ENCODE measurements at regions not wholly inside any gene's neighbourhood (a gene's known extent, or its start where the extent isn't known, plus 50 kb on each side); places are given as distances from the start of the nearest gene placed in this dataset.

DNA sequence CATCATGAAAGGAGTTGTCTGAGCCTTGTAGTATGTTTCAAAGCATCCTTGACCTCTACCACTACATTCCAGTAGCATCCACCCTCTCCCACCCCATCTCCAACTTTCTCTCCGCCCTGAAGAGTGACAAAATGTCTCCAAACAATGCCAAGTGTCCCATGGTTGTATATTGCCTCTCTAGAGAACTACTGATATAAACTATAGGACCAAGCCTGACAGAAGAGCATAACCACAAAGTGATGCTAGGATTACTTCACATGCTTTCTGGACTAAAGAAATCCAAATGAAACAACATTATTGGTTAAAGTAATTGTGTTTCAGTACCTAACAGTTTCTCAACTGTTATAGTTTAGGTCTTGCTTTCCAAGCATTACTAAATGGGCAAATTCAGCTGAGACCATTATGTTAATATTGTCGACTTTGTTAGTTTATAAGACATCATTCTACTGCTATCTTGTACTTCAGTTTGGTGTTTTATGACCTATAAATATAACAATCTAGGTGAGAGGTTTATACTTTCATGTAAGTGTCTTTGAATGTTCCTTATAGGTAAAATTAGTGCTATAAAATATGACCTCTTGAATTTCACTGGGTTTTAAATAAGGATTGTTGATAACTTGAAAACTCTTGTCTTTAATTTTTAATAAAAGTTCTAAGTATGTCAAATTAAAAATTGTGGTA, 117.4 kb downstream of the SUCNR1 start:
- DNase-seq (ENCODE audit: extremely low read depth, low read depth): no peak

DNA sequence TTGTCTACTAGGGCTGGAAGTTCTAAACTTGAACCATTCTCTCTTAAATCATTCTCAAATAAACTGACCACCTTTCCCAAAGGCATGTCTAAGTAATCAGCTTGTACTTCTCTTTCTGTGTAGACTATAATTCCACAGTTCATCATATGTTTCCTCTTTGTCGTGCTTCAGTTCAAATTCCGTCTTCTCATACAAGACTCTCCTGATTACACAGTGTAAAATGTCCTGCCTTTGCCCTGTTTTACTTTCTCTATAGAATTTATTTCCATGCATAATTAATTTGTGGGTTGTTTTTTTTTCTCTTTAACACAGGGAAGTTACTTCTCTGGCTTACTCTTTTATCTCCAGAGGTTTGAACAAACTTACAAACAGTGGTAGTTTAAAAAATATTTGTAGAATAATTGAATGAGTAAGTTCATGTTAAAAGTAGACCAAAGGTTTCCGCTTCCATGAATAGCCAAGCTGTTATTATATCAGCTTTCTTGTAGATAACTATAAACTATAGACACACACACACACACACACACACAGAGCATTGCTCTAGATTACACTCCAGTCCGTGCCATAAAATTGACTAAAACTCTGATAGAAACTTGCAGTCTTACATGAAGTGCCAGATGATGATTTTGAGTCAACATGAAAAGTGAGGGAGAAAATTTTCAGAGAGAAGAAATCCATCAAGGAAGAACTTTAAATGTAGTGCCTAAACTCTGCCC, 119.0 kb downstream of the SUCNR1 start:
- no peak for DNase-seq (ENCODE audit: extremely low read depth, low read depth)

DNA sequence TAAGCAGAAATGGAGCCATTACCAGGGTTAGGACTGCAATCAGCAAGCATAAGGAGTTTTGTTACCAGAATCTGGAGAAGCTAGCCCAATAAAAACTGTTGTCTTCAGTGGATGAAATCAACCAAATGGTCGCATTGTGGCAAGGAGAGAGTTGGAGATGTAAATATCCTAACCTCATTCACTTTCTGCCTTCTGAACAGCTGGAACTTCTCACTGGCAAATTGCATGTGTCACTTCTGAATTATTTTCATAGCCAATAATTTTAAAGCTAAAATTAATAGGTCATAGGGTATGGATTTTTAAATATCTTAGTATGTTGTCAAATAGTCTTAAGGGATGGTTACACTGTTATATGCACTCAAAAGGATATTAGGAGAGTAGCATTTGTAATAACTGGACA, 121.6 kb downstream of the SUCNR1 start:
- DNase-seq (ENCODE audit: extremely low read depth, low read depth): no peak

DNA sequence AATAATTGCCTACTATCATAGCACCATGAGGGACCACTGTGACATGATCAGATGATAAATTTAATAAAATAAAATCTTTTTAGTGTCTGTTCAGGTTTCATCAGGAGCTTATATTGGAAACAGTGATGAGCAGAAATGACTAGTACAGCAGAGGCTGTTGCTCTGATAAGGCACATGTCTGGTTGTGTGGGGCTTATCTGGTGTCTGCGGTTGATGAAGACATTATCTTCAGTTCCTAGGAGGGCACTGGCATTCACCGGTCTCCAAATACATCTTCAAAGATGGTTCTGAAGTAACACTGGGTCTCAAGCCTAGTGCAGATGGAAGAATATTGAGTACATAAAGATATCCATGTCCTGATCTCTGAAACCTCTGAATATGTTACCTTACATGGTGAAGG, 125.3 kb downstream of the SUCNR1 start:
- no peak for DNase-seq (ENCODE audit: extremely low read depth, low read depth)

DNA sequence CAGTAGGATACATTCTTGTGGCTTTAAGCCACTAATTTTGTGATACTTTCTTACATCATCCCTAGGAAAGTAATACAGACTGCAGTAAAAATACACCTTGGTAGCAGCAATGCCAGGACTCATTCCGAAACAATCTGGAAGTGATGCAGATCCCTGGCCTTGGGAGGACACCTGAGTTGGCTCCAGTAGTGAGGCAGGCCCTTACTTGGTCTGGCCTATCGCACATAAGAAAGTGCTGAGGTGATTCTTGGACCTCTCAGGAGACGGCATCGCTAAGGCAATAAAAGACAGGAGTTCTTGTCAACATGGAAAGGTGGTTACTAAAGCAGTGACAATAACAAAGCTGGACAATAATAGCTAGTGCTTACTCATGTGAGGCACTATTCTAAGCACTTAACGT, 126.5 kb downstream of the SUCNR1 start:
- DNase-seq (ENCODE audit: extremely low read depth, low read depth): no peak

DNA sequence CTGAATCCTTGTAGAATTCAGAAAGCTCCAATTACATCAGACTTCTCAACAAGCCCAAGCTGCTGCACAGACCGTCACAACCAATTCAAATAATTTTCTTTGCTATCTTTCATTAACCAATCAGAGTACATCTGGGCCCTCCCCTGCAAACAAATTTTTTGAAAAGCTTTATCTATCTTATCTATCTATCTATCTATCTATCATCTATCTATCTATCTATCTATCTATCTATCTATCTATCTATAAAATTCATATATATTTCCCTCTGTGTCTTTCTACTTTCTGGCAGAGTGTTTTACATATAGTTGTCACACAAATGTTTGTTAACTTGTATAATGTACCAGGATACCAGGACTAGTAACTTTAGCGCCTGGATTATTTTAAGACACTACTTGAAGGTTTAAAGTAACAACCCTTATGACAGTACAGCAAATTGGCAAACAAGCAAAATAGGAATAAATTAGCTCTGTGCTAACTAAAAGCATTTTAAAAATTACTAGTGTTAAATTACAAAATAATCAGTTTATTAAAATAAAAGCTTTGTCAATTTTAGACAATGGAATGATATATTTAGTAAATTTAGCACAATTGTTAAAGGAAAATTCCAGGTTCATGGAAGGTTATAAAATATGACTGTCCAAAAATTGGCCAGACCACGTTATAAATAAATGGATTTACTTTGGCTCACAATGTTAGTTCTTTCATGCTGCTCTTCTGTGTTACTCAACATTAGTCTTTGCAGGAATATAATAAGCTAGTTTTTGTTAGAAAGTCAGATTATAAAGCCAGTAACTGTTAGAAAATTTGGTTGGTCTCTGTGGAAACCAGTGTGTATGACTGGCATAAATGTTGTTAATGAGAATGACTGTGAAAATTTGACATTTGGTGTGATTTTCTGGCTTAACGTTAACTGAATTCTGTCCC, 138.6 kb downstream of the SUCNR1 start:
- no peak for DNase-seq (ENCODE audit: extremely low read depth, low read depth)

DNA sequence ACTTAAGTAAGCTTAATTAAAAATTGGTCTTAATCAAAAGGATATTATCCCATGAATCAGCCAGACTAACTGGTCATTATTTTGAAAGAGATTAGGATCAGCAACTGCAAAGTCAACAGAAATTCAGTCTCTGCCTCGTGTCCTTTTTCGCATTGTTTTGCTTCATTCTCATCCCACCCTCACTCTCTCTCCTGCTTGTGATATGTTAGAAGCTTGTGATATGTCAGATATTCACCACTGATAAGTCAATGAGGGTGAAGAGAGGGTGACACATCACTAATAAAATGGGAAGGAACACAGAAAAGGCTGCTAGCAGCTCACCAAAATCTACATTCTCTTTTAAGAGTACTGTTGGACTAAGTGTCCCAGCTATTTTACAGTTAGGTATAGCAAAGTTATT, 146.1 kb downstream of the SUCNR1 start:
- DNase-seq (ENCODE audit: extremely low read depth, low read depth): no peak

DNA sequence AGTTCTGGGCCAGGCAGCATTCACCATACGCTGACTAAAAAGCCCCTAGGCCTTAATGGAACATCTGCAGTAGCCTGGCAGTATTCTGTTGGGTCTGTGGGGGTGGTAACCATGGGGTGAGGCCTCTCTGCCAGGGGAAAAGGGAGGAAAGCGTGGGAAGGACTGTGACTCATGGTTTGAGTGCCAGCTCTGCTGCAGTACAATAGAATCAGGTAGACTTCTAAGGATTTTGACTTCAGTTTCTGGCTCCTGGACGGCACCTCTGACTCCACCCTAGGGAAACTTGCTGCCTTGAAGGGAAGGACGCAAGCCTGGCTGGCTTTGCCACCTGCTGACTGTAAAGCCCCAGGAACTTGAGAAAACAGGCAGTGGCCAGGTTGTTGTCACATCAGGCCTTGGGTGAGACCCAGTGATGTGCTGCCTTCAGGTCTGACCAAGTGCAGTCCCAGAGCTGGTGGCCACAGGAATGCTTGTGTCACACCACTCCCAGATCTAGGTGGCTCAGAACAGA, 148.6 kb downstream of the SUCNR1 start:
- DNase-seq (ENCODE audit: extremely low read depth, low read depth): no peak

DNA sequence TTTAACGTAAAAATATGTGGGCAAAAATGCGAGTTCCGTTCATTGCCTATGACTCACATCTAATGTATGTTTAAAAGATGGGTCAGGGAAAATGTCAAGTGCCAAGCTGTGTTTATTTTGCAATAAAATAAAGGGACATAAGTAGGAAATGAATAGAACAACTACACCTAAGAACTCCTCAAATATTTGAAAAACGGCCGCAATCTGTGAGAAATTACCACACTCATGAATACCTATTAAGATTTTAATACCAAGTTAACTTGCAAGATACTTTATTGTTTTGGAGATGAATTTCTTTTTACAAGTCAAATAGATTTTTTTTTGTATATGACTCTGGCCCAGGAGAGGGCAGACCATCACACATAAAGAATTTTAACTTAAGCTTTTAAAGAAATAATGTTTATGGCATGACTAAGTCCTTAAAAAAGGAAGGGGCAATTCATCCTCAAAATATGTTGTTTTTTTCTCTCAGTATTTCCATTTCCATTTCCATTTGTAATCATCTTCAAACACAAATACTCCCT, 152.7 kb downstream of the SUCNR1 start:
- peak; percentile 32 for DNase-seq (ENCODE audit: extremely low read depth, low read depth)

DNA sequence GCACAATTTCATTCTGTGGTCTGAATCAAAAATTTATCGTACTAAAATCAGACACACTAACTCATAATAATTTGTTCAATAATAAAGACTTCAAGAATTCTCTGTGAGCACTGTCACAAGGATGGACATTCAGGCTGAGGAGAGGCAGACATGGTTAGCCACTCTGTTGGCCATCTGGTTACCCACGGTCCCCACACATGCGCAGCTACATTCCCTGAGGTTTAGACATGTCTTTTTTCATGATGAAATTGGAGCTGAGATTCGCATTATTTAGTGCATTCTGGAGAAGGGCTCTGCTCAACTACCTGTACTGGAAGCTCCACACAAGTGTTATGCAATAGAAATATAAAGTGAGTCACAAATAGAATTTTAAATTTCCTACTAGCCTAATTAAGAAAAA, 156.9 kb downstream of the SUCNR1 start:
- no peak for DNase-seq (ENCODE audit: extremely low read depth, low read depth)

DNA sequence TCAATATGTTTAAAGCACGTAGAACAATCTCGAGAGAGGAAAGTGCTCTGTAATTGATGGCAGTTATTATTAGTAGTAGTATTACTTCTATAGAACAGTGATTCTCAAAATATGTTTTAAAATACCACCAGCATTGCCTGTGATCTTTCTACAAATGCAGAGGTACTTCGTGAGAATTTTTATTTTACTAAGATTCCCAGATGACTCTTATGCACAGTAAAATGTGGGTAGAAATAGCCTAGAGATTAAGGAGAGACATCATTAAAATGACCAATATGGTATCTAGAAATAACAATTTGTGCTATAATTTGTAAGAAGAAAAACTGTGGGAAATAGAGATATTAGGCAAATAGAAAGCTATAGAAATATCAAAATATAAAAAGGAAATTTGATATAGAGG, 157.9 kb downstream of the SUCNR1 start:
- DNase-seq (ENCODE audit: extremely low read depth, low read depth): no peak

DNA sequence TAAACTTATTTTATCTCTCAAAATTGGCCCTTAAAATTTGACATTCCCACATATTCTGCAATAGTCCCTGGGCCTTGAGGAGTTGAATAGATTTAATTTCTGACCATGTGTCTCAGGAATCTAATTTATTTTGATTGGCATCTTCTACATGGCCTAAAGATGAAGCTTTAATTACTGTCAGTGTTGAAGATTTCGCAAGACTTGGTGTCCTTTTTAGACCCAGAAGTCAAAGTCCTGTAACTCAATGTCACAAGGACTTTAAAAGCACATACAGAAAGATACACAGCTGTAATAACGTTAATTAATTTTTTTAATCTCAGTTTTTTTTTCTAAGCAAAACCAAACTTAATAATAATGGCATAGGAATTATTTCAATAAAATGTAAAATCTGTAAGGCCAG, 163.9 kb downstream of the SUCNR1 start:
- DNase-seq (ENCODE audit: extremely low read depth, low read depth): no peak

DNA sequence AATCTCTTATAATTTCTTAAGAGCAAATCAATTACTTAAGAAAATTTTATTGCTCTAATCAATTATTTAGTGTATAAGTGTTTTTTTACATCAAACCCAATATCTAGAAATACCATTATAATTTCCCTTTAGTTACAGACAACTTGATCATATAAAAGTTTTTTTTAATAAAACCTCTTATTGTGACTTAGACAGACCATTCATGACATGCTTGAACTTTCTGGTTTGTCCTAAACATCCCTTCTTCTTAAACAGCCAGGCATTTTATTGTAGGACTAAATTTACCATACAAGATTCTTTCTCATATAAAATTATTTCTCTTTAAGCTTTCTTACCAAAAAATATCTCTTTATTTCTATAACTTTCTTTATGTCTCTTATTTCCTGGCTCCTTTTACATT, 164.5 kb downstream of the SUCNR1 start:
- no peak for DNase-seq (ENCODE audit: extremely low read depth, low read depth)

DNA sequence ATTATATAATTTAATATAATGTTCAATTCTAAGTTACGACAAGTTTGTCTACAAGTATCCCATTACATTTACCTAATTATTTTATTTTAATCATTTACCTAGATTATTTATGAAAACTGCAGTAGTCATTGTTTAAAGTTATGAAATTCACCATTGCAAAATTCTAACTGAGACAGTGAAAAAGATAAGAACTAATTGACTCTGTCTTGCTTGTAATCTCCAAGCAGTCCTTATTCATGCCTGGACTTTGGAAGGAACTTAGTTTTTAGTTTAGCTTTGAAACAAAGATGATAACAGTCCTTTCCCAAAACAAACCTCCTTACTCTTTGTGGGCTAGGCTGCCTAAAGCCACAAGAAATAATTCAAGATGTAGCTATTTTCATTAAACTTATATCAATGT, 165.0 kb downstream of the SUCNR1 start:
- DNase-seq (ENCODE audit: extremely low read depth, low read depth): no peak

DNA sequence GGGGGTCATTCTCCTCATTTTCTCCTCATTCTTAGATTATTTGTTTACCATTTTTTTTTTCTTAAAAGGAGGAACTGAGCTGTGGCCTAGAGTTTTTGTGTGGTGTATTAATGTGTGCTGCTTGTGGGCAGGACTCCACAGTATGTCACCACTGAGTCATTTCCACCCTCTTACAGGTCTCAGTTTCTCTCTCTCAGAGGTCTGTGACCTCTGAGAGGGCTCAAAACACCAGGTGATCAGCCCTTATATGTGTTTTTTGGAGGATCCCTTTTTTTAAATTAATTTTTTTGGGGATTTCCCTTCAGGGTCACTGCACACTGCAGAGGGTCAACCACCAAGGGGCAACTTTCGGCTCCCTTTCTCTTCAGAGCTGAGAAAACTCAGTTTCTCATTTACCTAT, 166.4 kb downstream of the SUCNR1 start:
- no peak for DNase-seq (ENCODE audit: extremely low read depth, low read depth)

DNA sequence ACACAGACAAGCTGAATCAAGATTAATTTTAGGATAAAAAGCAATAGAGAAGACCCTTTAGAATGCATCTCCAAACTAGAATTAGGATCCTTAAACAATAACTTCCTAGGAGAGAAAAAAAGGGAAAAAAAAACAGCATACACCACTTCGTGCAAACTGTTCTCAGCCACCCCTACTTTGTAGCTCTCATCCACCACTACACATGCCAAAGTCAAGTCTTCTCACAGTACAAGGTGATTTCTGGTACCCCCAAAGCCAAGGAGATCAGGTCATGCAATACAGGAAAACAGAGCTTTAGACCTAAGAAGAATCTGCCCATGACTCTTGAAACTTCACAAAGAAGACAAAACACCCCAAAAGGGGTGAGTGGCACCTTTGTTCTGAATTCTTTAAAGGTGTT, 166.9 kb downstream of the SUCNR1 start:
- no peak for DNase-seq (ENCODE audit: extremely low read depth, low read depth)

DNA sequence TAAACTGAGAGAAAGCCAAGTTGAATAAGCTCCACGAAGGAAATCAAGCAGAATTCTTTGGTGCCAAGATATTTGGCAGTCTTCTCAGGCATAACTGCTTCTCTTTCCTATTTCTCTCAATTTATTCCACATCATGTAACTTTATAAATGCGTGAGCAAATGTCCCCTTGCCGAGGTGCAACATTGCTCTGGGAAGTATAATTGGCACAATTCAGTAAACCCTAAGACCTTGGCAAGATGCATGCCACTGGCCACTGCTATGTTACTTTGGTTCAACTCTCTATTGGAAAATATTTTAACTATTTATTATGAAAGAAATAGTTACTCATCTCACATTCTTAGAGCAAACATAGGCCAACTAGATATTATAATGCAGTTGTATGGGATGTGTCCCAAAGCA, 170.2 kb downstream of the SUCNR1 start:
- no peak for DNase-seq (ENCODE audit: extremely low read depth, low read depth)

DNA sequence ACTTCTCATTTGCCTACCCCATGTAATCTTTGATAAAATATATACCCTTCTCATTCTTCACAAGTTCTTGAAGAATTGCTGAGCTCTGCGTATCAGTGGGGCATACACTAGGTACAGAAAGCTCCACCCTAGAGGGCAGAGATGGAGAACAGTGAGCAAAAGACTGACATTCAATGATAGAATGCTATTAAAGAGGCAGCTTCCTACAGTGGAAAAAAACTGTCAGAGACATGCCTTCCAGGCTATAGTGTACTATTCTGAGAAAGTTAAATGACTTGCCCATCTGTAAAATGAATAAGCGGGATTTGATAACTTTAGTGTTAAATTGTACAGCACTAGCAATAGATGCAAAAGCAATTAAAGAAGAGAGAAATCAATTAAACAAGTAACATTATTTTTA, 172.8 kb downstream of the SUCNR1 start:
- no peak for DNase-seq (ENCODE audit: extremely low read depth, low read depth)

DNA sequence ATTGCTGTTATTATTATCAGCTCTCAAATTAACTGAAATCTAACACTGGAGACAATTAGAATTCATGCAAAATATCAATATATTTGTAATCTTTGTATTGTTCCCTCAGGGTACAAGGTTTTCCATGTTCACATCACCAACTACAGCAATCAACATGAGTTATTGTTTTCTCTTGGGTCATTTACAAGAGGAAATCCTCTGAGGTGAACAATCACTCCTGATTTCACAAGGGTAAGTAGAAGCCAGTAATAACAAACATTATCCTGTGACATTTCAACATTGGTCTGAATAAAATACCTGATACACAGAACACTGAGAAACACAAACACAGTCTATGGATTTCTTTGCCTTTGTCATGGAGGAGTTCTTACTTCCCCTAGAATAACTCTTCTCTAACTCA, 174.0 kb downstream of the SUCNR1 start:
- DNase-seq (ENCODE audit: extremely low read depth, low read depth): peak; percentile 36

DNA sequence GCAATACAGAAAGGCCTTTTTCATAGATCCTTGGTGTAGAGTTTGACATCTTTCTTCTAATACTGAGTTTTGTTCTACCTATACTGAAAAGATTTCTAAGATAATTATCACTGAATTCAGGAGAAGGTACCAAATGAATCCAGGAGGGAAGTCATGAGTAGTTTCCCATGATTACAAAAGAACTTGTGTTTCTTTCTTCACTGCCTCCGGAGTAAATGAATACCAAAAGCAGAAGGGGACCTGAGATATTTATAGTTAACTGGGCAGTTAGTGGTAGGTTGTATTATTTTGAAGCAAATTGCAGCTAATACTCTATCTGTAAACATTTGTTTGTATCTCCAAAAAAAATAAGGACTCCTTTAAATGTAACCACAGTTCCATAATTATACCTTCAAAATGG, 175.4 kb downstream of the SUCNR1 start:
- DNase-seq (ENCODE audit: extremely low read depth, low read depth): no peak

DNA sequence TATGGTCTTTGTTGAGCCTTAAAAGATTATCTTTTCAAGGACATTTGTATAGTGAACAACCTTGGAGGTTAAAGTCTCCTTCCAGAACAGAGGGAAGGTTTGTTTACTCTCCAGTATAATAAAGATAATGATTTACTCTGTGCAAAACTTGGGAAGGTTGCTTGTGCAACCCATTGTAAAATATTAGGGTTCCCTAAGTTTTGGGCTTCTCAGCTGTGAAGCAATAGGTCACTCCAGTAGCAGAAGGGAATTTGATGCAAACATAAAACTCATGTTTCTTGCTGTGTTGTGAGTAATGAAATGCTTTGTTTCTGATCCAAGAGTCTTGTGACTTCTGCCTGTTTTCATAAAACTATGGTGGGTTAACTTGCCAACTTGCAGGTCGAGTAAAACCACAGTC, 177.5 kb downstream of the SUCNR1 start:
- no peak for DNase-seq (ENCODE audit: extremely low read depth, low read depth)
